Esophagus muscularis mucosa (tissue), 4 donors: ENCODE measurements at regions not wholly inside any gene's neighbourhood (a gene's known extent, or its start where the extent isn't known, plus 50 kb on each side); places are given as distances from the start of the nearest gene placed in this dataset.

Experiments used
- CTCF ChIP-seq, 3 experiments: fragments of 200-600 bp in 2 of 3; fragments of 450-650 bp in 1 of 3; sonication (generic) in 2 of 3; IDR thresholded peaks; one replicate each; pipeline ENCODE4 v1.5.1; 2017 to 2019; ENCODE audit warnings: antibody characterized with exemption in 3 of 3, mild to moderate bottlenecking in 2 of 3, moderate library complexity in 1 of 3
- EP300 ChIP-seq: sonication (generic); formaldehyde crosslinking; IDR thresholded peaks from one replicate; pipeline ENCODE4 v1.6.1; 2017; ENCODE audit warnings: antibody characterized with exemption
- POLR2AphosphoS5 ChIP-seq, 2 donors: sonication (generic); formaldehyde crosslinking; IDR thresholded peaks; one replicate each; pipeline ENCODE4 v1.6.1; 2017; ENCODE audit warnings: antibody characterized with exemption in 2 of 2

GRCh38 chr16:64531401-64531800 is 590.5 kb downstream of the CDH11 start:
- TF ChIP-seq EP300 (no peak), CTCF (IDR thresholded peaks at IDR 0.05) (no peak), POLR2AphosphoS5 (IDR thresholded peaks at IDR 0.05) (no peak)
